Left renal pelvis (tissue), 4 donors: ENCODE measurements at regions not wholly inside any gene's neighbourhood (a gene's known extent, or its start where the extent isn't known, plus 50 kb on each side); places are given as distances from the start of the nearest gene placed in this dataset.
"Not testable (repeated sequence)": the region's sequence is repeated elsewhere in the genome, so short reads cannot be mapped to it uniquely, and the experiment has no call there.

Experiments used
- DNase-seq, 4 donors: peaks; one replicate each; pipeline ENCODE4 v3.0.0-alpha.2; 2013; ENCODE audit warnings: low read depth in 4 of 4, low spot score in 3 of 4

- DNase-seq = not testable (repeated sequence)
These were observed 84.3 kb downstream of the IRS2 start for GRCh38 chr13:109702030-109702597.

GRCh38 chr13:109700176-109700575 lies 86.2 kb downstream of the IRS2 start:
- DNase-seq = peak in 1 of 4 donors; percentile 32

GRCh38 chr13:109699628-109700071 lies 86.7 kb downstream of the IRS2 start:
- DNase-seq = no peak

GRCh38 chr13:109698779-109699178 lies 87.6 kb downstream of the IRS2 start:
- no peak for DNase-seq

- no peak for DNase-seq
These were observed 88.4 kb downstream of the IRS2 start for GRCh38 chr13:109697936-109698335.

DNA sequence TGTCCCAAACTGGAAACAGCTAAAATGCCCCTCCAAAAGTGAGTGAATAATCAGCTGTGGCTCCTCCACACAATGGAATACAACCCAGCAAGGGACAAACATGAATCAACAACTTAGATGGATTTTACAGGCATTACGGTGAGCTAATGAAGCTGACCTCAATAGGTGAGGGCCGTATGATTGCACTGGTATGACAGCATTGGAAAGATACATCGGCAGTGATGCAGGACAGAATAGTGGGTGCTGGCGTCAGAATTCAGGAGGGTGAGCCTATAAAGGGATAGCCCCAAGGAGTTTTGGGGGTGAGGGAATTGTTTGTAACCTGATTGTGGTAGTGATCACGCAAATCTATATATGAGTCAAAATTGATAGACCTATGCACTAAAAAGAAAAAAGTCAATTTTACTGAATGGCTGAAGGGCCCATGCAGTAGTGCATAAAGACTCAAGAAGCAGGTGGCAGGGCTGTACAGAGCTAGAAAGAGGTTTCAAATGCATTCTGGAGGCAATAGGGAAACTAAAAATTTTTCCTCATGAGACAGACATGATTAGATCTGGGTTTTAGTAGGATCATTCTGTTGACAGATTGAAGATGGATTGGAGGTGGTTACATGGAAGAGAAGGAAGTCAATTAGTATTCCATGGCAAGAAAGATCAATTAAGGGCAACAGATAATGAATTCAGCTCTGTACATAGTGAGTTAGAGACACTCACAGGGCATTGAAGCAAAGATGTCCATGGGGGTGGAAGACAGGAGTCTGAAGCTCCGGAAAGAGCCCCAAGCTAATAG lies 90.8 kb downstream of the IRS2 start:
- DNase-seq = no peak

- no peak for DNase-seq
These were observed 91.4 kb downstream of the IRS2 start for GRCh38 chr13:109694972-109695371.

GRCh38 chr13:109693213-109693612 lies 93.2 kb downstream of the IRS2 start:
- DNase-seq = no peak

GRCh38 chr13:109691689-109692088 lies 94.7 kb downstream of the IRS2 start:
- no peak for DNase-seq

DNA sequence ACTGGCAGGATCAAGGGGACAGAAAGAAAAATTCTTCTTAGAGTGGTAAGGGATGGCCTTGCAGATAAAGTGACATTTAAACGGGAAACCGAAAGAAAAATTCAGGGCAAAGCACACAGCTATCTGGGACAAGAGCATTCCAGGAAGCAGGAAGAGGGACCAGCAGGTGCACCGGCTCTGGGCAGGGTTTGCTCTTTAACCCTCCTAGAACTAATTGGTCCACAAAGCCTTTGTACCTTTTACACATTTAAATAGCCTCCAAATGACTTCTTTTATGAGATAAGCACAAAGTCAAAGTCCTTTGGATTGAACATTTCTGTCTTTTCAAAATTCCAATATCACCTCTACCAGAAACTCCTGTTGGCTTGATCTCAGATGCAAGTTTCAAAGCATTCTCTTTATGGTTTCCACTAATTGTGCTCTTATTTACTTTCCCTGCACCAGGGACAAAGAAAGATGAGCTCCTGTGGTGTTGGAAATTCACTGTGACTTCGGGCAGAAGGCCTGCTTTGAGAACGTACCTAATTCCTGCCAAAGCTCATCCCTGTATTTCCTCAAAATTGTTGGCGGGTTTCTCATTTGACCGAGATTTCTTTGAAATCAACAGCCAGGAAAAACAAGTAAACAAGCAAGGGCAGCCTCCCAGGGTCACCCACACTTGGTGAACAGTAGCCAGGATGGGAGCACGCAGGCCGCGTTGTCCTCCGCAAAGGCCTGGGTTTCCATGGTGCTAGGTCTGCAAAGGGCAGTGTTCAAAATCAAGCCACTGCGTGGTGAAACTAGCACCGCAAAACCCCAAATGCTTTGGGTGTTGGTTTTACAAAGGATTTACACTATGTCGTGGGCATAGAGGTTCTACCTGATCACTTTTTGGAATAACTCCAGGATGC lies 98.6 kb downstream of the IRS2 start:
- no peak for DNase-seq

GRCh38 chr13:109685203-109685602 lies 101.2 kb downstream of the IRS2 start:
- DNase-seq = no peak

DNA sequence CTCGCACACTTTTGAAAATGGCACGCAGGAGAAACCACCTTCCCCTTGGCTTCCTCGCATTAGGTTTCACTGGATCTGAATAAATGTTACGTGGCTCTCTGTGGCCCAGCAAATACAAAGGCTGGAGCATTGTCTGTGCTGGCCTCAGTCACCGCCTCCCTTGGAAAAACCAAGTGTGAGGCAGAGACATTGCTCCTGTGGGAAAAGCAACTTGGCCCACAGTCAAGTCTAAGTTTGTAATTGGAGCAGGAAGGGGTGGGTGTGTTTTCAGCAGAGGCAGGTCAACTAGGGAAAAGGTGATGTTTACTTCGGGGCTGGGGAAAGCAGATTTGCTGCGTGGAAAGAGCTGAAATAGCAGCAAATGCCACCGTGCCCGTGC lies 101.6 kb downstream of the IRS2 start:
- peak in 1 of 4 donors; percentile 37 for DNase-seq

- DNase-seq = no peak
These were observed 102.1 kb downstream of the IRS2 start for GRCh38 chr13:109684084-109684823.

- DNase-seq = no peak
These were observed 103.7 kb downstream of the IRS2 start for GRCh38 chr13:109682534-109683244.

- no peak for DNase-seq
These were observed 105.5 kb downstream of the IRS2 start for GRCh38 chr13:109680930-109681329.

DNA sequence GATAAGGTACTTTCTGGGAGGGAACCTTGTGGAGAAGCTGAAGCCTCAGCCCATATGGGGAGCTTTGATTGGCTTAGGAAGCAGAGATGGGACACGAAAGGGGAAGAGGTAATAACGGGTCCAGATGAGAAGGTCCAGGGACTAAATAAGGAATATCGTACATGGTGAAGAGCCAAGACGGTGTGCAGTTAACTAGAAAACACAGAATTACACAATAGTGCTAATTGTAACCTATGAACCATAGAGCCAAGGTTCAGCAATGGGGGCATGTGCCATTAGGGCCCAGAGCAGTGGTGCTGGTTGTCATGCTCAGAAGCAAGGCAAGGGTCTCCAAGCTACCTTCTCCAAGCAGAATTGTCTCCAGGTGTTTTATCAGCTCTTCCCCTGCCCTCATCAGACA lies 106.1 kb downstream of the IRS2 start:
- no peak for DNase-seq

GRCh38 chr13:109678459-109678858 lies 107.9 kb downstream of the IRS2 start:
- DNase-seq = no peak

DNA sequence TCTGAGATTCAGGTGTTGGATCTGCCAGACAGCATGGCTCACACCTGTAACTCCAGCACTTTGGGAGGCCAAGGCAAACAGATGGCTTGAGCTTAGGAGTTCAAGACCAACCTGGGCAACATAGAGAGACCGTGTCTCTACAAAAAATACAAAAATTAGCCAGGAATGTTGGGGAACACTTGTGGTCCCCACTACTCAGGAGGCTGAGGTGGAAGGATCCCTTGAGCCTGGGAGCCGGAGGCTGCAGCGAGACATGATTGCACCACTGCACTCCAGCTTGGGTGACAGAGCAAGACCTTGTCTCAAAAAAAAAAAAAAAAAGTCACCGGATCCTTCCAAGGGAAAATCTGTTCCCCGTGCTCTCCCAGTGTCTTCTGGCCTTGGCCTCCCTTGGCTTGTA lies 109.2 kb downstream of the IRS2 start:
- no peak for DNase-seq

GRCh38 chr13:109673477-109673876 lies 112.9 kb downstream of the IRS2 start:
- no peak for DNase-seq

GRCh38 chr13:109672545-109672944 lies 113.8 kb downstream of the IRS2 start:
- DNase-seq = no peak
